Ishikawa (cell line): ENCODE measurements at regions not wholly inside any gene's neighbourhood (a gene's known extent, or its start where the extent isn't known, plus 50 kb on each side); places are given as distances from the start of the nearest gene placed in this dataset.

Source experiments
- CEBPB ChIP-seq: IDR thresholded peaks from 2 replicates; pipeline ENCODE4 v1.6.1; 2012
- CREB1 ChIP-seq: IDR thresholded peaks from 2 replicates; pipeline ENCODE4 v1.6.1; 2012; ENCODE audit warnings: low read depth
- EGR1 ChIP-seq: IDR thresholded peaks from 2 replicates; pipeline ENCODE4 v1.6.1; 2012
- EP300 ChIP-seq: IDR thresholded peaks from 2 replicates; pipeline ENCODE4 v1.6.1; 2012; ENCODE audit warnings: borderline replicate concordance
- FOXM1 ChIP-seq: IDR thresholded peaks from 2 replicates; pipeline ENCODE4 v1.6.1; 2012; ENCODE audit warnings: low read depth, borderline replicate concordance
- NFIC ChIP-seq: IDR thresholded peaks from 2 replicates; pipeline ENCODE4 v1.6.1; 2012
- RAD21 ChIP-seq: IDR thresholded peaks from 2 replicates; pipeline ENCODE4 v1.6.1; 2012; ENCODE audit warnings: low read depth
- TAF1 ChIP-seq: IDR thresholded peaks from 2 replicates; pipeline ENCODE4 v1.6.1; 2012; ENCODE audit warnings: low read depth, mild to moderate bottlenecking
- TCF12 ChIP-seq: IDR thresholded peaks from 2 replicates; pipeline ENCODE4 v1.6.1; 2012; ENCODE audit warnings: low read depth
- TEAD4 ChIP-seq: IDR thresholded peaks from 2 replicates; pipeline ENCODE4 v1.6.1; 2012
- YY1 ChIP-seq: IDR thresholded peaks from 2 replicates; pipeline ENCODE4 v1.6.1; 2012; ENCODE audit warnings: low read depth
- ZBTB7A ChIP-seq: IDR thresholded peaks from 2 replicates; pipeline ENCODE4 v1.6.1; 2012; ENCODE audit warnings: low read depth
- TF ChIP-seq, protein P1 (sequence below): IDR thresholded peaks from 2 replicates; pipeline ENCODE4 v1.6.1; 2012; ENCODE audit warnings: low read depth, mild to moderate bottlenecking
- TF ChIP-seq, protein P2 (sequence below): IDR thresholded peaks from 2 replicates; pipeline ENCODE4 v1.6.1; 2012
- TF ChIP-seq, protein P3 (sequence below): IDR thresholded peaks from 2 replicates; pipeline ENCODE4 v1.6.1; 2012

DNA sequence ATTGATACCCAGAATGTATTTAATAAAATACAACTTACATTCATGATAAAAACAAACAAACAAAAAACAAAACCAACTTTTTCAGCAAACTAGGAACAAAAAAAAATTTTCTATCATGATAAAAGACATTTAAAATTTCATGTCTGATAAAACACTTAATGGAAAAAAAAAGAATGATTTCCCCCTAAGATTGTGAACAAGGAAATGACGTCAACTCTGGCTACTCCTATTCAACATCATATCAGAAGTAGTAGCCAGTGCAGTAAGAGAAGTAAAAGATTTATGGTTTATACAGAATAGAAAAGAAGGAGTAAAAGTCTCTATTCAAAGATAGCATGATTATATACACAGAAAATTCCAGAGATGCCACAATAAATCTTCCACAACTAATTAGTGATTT, 1306.6 kb downstream of the FSCB start:
- TF ChIP-seq YY1 (no peak), CREB1 (no peak), NFIC (no peak), TCF12 (no peak), EP300 (no peak), RAD21 (no peak), TEAD4 (no peak), CEBPB (no peak), ZBTB7A (no peak), EGR1 (no peak), FOXM1 (no peak), TAF1 (no peak)
- TF ChIP-seq, protein P1, sequence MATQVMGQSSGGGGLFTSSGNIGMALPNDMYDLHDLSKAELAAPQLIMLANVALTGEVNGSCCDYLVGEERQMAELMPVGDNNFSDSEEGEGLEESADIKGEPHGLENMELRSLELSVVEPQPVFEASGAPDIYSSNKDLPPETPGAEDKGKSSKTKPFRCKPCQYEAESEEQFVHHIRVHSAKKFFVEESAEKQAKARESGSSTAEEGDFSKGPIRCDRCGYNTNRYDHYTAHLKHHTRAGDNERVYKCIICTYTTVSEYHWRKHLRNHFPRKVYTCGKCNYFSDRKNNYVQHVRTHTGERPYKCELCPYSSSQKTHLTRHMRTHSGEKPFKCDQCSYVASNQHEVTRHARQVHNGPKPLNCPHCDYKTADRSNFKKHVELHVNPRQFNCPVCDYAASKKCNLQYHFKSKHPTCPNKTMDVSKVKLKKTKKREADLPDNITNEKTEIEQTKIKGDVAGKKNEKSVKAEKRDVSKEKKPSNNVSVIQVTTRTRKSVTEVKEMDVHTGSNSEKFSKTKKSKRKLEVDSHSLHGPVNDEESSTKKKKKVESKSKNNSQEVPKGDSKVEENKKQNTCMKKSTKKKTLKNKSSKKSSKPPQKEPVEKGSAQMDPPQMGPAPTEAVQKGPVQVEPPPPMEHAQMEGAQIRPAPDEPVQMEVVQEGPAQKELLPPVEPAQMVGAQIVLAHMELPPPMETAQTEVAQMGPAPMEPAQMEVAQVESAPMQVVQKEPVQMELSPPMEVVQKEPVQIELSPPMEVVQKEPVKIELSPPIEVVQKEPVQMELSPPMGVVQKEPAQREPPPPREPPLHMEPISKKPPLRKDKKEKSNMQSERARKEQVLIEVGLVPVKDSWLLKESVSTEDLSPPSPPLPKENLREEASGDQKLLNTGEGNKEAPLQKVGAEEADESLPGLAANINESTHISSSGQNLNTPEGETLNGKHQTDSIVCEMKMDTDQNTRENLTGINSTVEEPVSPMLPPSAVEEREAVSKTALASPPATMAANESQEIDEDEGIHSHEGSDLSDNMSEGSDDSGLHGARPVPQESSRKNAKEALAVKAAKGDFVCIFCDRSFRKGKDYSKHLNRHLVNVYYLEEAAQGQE = no peak
- TF ChIP-seq, protein P2, sequence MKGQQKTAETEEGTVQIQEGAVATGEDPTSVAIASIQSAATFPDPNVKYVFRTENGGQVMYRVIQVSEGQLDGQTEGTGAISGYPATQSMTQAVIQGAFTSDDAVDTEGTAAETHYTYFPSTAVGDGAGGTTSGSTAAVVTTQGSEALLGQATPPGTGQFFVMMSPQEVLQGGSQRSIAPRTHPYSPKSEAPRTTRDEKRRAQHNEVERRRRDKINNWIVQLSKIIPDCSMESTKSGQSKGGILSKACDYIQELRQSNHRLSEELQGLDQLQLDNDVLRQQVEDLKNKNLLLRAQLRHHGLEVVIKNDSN = no peak
- TF ChIP-seq, protein P3, sequence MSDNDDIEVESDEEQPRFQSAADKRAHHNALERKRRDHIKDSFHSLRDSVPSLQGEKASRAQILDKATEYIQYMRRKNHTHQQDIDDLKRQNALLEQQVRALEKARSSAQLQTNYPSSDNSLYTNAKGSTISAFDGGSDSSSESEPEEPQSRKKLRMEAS = no peak

DNA sequence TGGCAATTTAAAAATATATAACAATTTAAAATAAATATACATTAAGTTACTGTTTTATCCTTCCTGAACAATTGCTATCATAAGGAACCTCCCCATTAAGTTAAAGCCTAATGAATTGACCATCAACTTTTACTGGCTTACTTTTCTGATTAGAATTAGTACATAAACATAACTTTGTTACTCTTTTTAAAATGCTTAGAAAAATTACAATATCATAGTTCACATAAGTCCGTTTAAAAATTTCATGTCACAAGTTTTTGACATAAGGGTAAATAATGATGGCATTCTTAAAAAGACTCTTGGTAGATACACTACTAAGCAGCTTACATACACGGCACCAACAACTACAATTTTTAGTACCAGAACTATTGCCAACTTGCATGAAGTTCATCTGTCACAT, 1308.6 kb downstream of the FSCB start:
- TF ChIP-seq FOXM1 (no peak), TAF1 (no peak), ZBTB7A (no peak)

DNA sequence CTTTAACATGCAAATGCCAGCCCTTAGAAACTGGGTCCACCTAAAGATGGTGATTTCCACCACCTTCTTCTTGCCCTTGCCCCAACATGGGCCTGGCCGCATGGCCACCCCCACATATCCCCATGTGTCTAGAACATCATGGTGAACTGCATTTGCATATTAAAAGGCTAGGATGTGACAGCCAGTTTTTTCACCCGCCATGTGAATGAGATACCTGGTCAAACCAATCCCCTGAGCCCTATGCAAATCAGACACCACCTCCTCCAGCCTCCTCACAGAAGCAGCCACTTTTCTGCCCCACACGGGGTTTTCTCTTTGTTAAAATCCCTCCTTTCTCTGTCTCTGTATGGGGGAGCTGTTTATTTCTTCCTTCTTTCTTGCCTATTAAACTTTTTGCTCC, 1322.5 kb downstream of the FSCB start:
- TF ChIP-seq, protein P2 = no peak
- TF ChIP-seq TEAD4 = no peak
- no peak for TF ChIP-seq NFIC
- no peak for TF ChIP-seq RAD21
- no peak for TF ChIP-seq ZBTB7A
- no peak for TF ChIP-seq EGR1
- TF ChIP-seq CREB1 = no peak
- no peak for TF ChIP-seq YY1
- no peak for TF ChIP-seq FOXM1
- no peak for TF ChIP-seq TCF12
- TF ChIP-seq, protein P3 = no peak

DNA sequence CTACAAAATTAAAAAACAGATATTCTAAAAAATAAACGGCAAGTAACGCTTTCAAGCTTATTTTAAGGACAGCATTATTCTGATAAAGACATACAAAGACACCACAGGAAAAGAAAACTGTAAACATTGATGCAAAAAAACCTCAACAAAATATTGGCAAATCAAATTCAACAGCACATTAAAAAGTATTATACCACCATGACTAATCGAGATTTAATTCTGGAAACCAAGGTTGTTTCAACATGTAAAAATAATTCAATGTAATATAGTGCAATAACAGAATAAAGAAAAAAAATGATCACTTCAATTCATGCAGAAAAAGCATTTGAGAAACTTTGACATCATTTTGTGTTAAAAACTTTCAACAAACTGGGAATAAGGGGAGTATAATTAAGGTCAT, 1323.2 kb downstream of the FSCB start:
- TF ChIP-seq TEAD4 (no peak), CREB1 (no peak), TCF12 (no peak), RAD21 (no peak)
- TF ChIP-seq, protein P3 = no peak
- TF ChIP-seq, protein P2 = no peak

DNA sequence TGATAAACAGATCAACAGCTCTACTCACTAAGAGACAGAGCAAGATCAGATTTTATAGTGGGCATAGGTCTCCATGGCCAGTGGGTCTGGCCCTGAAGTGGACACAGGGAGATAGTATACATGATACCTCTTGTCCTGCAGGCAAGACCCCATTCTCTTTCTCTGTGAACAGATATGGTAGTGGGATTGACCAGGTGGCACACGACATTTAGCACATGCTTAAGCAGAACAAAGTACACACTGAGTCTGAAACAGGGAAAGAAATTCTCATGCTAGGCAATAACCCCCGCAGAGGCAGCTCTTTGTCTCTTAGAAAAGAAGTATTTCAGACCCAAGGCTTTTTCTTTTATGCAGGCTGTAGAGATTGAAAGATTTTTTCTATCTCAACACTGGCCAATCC, 1331.2 kb downstream of the FSCB start:
- TF ChIP-seq EP300 (no peak), TCF12 (no peak), RAD21 (no peak), TAF1 (no peak), EGR1 (no peak), TEAD4 (no peak), NFIC (no peak), CEBPB (no peak)
- TF ChIP-seq, protein P2 = no peak
- TF ChIP-seq, protein P1 = no peak
- TF ChIP-seq, protein P3 = no peak
